ENCODE measurements at regions not wholly inside any gene's neighbourhood (a gene's known extent, or its start where the extent isn't known, plus 50 kb on each side); places are given as distances from the start of the nearest gene placed in this dataset.

- no peaks in the 10 kb centered on the region for H3K4me1 ChIP-seq (ENCODE audit: control insufficient read depth in 4 of 4, insufficient read depth in 4 of 4, low read length in 3 of 4)
- TF ChIP-seq HNF4A (conservative IDR thresholded peaks at IDR 0.05) (no peak), FOXA2 (IDR thresholded peaks at IDR 0.05) (no peak), HNF4G (IDR thresholded peaks at IDR 0.05) (no peak), EGR1 (IDR thresholded peaks at IDR 0.05; ENCODE audit: low read depth in 2 of 2) (no peak), MAX (IDR thresholded peaks at IDR 0.05) (no peak), GABPA (IDR thresholded peaks at IDR 0.05 in 1 of 2, conservative IDR thresholded peaks at IDR 0.05 in 1 of 2) (no peak), CTCF (IDR thresholded peaks at IDR 0.05; ENCODE audit: low read depth, low read length, missing input control) (no peak), ATF3 (IDR thresholded peaks at IDR 0.05) (no peak), TAF1 (conservative IDR thresholded peaks at IDR 0.05) (no peak), YY1 (IDR thresholded peaks at IDR 0.05) (no peak), JUND (IDR thresholded peaks at IDR 0.05) (no peak), NR2F2 (IDR thresholded peaks at IDR 0.05) (no peak), SP1 (IDR thresholded peaks at IDR 0.05) (no peak), FOXA1 (IDR thresholded peaks at IDR 0.05) (no peak), RXRA (IDR thresholded peaks at IDR 0.05) (no peak), RAD21 (IDR thresholded peaks at IDR 0.05) (no peak)
- TF ChIP-seq, protein P1, sequence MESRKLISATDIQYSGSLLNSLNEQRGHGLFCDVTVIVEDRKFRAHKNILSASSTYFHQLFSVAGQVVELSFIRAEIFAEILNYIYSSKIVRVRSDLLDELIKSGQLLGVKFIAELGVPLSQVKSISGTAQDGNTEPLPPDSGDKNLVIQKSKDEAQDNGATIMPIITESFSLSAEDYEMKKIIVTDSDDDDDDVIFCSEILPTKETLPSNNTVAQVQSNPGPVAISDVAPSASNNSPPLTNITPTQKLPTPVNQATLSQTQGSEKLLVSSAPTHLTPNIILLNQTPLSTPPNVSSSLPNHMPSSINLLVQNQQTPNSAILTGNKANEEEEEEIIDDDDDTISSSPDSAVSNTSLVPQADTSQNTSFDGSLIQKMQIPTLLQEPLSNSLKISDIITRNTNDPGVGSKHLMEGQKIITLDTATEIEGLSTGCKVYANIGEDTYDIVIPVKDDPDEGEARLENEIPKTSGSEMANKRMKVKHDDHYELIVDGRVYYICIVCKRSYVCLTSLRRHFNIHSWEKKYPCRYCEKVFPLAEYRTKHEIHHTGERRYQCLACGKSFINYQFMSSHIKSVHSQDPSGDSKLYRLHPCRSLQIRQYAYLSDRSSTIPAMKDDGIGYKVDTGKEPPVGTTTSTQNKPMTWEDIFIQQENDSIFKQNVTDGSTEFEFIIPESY (IDR thresholded peaks at IDR 0.05), result no peak
- TF ChIP-seq, protein P2, sequence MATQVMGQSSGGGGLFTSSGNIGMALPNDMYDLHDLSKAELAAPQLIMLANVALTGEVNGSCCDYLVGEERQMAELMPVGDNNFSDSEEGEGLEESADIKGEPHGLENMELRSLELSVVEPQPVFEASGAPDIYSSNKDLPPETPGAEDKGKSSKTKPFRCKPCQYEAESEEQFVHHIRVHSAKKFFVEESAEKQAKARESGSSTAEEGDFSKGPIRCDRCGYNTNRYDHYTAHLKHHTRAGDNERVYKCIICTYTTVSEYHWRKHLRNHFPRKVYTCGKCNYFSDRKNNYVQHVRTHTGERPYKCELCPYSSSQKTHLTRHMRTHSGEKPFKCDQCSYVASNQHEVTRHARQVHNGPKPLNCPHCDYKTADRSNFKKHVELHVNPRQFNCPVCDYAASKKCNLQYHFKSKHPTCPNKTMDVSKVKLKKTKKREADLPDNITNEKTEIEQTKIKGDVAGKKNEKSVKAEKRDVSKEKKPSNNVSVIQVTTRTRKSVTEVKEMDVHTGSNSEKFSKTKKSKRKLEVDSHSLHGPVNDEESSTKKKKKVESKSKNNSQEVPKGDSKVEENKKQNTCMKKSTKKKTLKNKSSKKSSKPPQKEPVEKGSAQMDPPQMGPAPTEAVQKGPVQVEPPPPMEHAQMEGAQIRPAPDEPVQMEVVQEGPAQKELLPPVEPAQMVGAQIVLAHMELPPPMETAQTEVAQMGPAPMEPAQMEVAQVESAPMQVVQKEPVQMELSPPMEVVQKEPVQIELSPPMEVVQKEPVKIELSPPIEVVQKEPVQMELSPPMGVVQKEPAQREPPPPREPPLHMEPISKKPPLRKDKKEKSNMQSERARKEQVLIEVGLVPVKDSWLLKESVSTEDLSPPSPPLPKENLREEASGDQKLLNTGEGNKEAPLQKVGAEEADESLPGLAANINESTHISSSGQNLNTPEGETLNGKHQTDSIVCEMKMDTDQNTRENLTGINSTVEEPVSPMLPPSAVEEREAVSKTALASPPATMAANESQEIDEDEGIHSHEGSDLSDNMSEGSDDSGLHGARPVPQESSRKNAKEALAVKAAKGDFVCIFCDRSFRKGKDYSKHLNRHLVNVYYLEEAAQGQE (IDR thresholded peaks at IDR 0.05), result no peak
- peaks cover 0 to 15% (median 0%) of the 10 kb centered on the region in 4 donors for H3K27me3 ChIP-seq (ENCODE audit: control insufficient read depth in 4 of 4, insufficient read depth in 4 of 4, low read length in 3 of 4)
- no peak for DNase-seq (ENCODE audit: low spot score)
- 40% methylated on average over 4 of the region's 4 CpGs for WGBS
- no peak overlapping the region for H3K27ac ChIP-seq (ENCODE audit: low read depth in 1 of 2, low read length in 2 of 2)
- no peak overlapping the region for H3K4me3 ChIP-seq (ENCODE audit: low read depth in 1 of 3, low read length in 3 of 3)
- H3K36me3 ChIP-seq (ENCODE audit: control insufficient read depth in 4 of 4, insufficient read depth in 3 of 4, low read depth in 1 of 4, low read length in 3 of 4), result no peaks in the 10 kb centered on the region
- no peaks in the 10 kb centered on the region for H3K9me3 ChIP-seq (ENCODE audit: control insufficient read depth in 4 of 4, low read length in 3 of 4)
- no peak overlapping the region for H3K9ac ChIP-seq (ENCODE audit: low read depth in 1 of 2, low read length in 2 of 2)
Measured at GRCh38 chr14:106826833-106827369, 1300.5 kb downstream of the TMEM121 start.
